HAP-1 (cell line): ENCODE measurements at regions not wholly inside any gene's neighbourhood (a gene's known extent, or its start where the extent isn't known, plus 50 kb on each side); places are given as distances from the start of the nearest gene placed in this dataset.
"Not testable (repeated sequence)": the region's sequence is repeated elsewhere in the genome, so short reads cannot be mapped to it uniquely, and the experiment has no call there.

ENCODE experiments used
- DNase-seq, 2 experiments: peaks; one replicate each; pipeline ENCODE4 v3.0.0-alpha.2; 2016 to 2020; ENCODE audit warnings: low spot score in 2 of 2
- H3K27me3 ChIP-seq: fragments of 250-450 bp; sonication (Bioruptor Pico); 2 replicates; pipeline ENCODE4 v1.5.1; 2020; ENCODE audit warnings: low read depth, mild to moderate bottlenecking, moderate library complexity
- H3K36me3 ChIP-seq: fragments of 250-450 bp; sonication (Bioruptor Pico); replicated peaks from 2 replicates; pipeline ENCODE4 v1.5.1; 2020; ENCODE audit warnings: mild to moderate bottlenecking
- H3K4me1 ChIP-seq: fragments of 250-450 bp; sonication (Bioruptor Pico); 2 replicates; pipeline ENCODE4 v1.5.1; 2020; ENCODE audit warnings: mild to moderate bottlenecking
- H3K4me3 ChIP-seq: fragments of 250-450 bp; sonication (Bioruptor Pico); 2 replicates; pipeline ENCODE4 v1.5.1; 2020; ENCODE audit warnings: mild to moderate bottlenecking, moderate library complexity
- H3K9me3 ChIP-seq: fragments of 250-450 bp; sonication (Bioruptor Pico); 2 replicates; pipeline ENCODE4 v1.5.1; 2020; ENCODE audit warnings: mild to moderate bottlenecking, moderate library complexity
- in situ Hi-C: fragments of 300-500 bp; cut with MboI; formaldehyde crosslinking; loops from 3 replicates; pipeline ENCODE4 v1.14.3; 2020; ENCODE audit warnings: low sequenced_read_pairs, inconsistent platforms, mixed read lengths

GRCh38 chr14:38931969-38932652 is 170.9 kb downstream of the SEC23A start:
- no peaks in the 10 kb centered on the region for H3K4me1 ChIP-seq
- in situ Hi-C loops: no loop called here

GRCh38 chr14:38930898-38931297 is 172.1 kb downstream of the SEC23A start:
- in situ Hi-C loops: no loop called here
- Histone ChIP-seq H3K27me3 (no peaks in the 10 kb centered on the region), H3K9me3 (no peaks in the 10 kb centered on the region)

More at GRCh38 chr14:38931969-38932652, 170.9 kb downstream of the SEC23A start:
- no peak for DNase-seq
- Histone ChIP-seq H3K4me3 (no peak overlapping the region), H3K36me3 (no peaks in the 10 kb centered on the region), H3K27me3 (no peaks in the 10 kb centered on the region), H3K9me3 (no peaks in the 10 kb centered on the region)

GRCh38 chr14:38930022-38930421 is 173.0 kb downstream of the SEC23A start:
- Histone ChIP-seq H3K36me3 (no peaks in the 10 kb centered on the region), H3K27me3 (no peaks in the 10 kb centered on the region), H3K4me1 (no peaks in the 10 kb centered on the region), H3K4me3 (no peak overlapping the region), H3K9me3 (no peaks in the 10 kb centered on the region)
- DNase-seq: no peak
- in situ Hi-C loops: no loop called here

More at GRCh38 chr14:38930898-38931297, 172.1 kb downstream of the SEC23A start:
- H3K4me1 ChIP-seq: no peaks in the 10 kb centered on the region
- H3K4me3 ChIP-seq: no peak overlapping the region
- no peak for DNase-seq
- H3K36me3 ChIP-seq: no peaks in the 10 kb centered on the region

GRCh38 chr14:38929416-38929815 is 173.6 kb downstream of the SEC23A start:
- no peak overlapping the region for H3K4me3 ChIP-seq
- H3K4me1 ChIP-seq: no peaks in the 10 kb centered on the region
- H3K27me3 ChIP-seq: no peaks in the 10 kb centered on the region
- H3K36me3 ChIP-seq: no peaks in the 10 kb centered on the region
- DNase-seq: no peak
- in situ Hi-C loops: no loop called here
- H3K9me3 ChIP-seq: no peaks in the 10 kb centered on the region

- H3K36me3 ChIP-seq, H3K27me3 ChIP-seq, H3K9me3 ChIP-seq, H3K4me1 ChIP-seq, H3K4me3 ChIP-seq, in situ Hi-C loops, DNase-seq: not testable (repeated sequence)
Measured at GRCh38 chr14:38921893-38922292, 181.1 kb downstream of the SEC23A start.

- Histone ChIP-seq H3K4me3 (no peak overlapping the region), H3K36me3 (no peaks in the 10 kb centered on the region), H3K4me1 (no peaks in the 10 kb centered on the region), H3K9me3 (no peaks in the 10 kb centered on the region), H3K27me3 (no peaks in the 10 kb centered on the region)
- in situ Hi-C loops: no loop called here
- DNase-seq: no peak
Measured at GRCh38 chr14:38915125-38915524, 187.9 kb downstream of the SEC23A start.

- Histone ChIP-seq H3K36me3 (no peaks in the 10 kb centered on the region), H3K4me3 (no peak overlapping the region), H3K4me1 (no peaks in the 10 kb centered on the region), H3K9me3 (no peaks in the 10 kb centered on the region), H3K27me3 (no peaks in the 10 kb centered on the region)
- in situ Hi-C loops: no loop called here
- no peak for DNase-seq
Measured at GRCh38 chr14:38910092-38910491, 192.9 kb downstream of the SEC23A start.

GRCh38 chr14:38904959-38905358 is 198.1 kb downstream of the SEC23A start:
- H3K9me3 ChIP-seq: no peaks in the 10 kb centered on the region
- H3K4me1 ChIP-seq: no peaks in the 10 kb centered on the region
- DNase-seq: no peak
- H3K4me3 ChIP-seq: no peak overlapping the region
- in situ Hi-C loops: no loop called here
- H3K27me3 ChIP-seq: peaks cover 3% of the 10 kb centered on the region; the same call in 1 of the 2 replicates
- no peaks in the 10 kb centered on the region for H3K36me3 ChIP-seq

- H3K27me3 ChIP-seq: peaks cover 3% of the 10 kb centered on the region; the same call in 1 of the 2 replicates
- in situ Hi-C loops: no loop called here
- no peak overlapping the region for H3K4me3 ChIP-seq
- H3K4me1 ChIP-seq: no peaks in the 10 kb centered on the region
- no peaks in the 10 kb centered on the region for H3K9me3 ChIP-seq
- no peaks in the 10 kb centered on the region for H3K36me3 ChIP-seq
- DNase-seq: no peak
Measured at GRCh38 chr14:38901791-38902190, 201.2 kb downstream of the SEC23A start.

GRCh38 chr14:38900887-38901286 is 202.1 kb downstream of the SEC23A start:
- H3K4me3 ChIP-seq: no peak overlapping the region
- in situ Hi-C loops: no loop called here

GRCh38 chr14:38887696-38888095 is 215.3 kb downstream of the SEC23A start:
- in situ Hi-C loops: no loop called here

More at GRCh38 chr14:38900887-38901286, 202.1 kb downstream of the SEC23A start:
- peaks cover 3% of the 10 kb centered on the region; the same call in 1 of the 2 replicates for H3K27me3 ChIP-seq
- no peak for DNase-seq
- H3K9me3 ChIP-seq: no peaks in the 10 kb centered on the region
- H3K36me3 ChIP-seq: no peaks in the 10 kb centered on the region
- no peaks in the 10 kb centered on the region for H3K4me1 ChIP-seq

GRCh38 chr14:38884109-38884508 is 218.9 kb downstream of the SEC23A start:
- no peak for DNase-seq
- Histone ChIP-seq H3K4me3 (no peak overlapping the region), H3K4me1 (no peaks in the 10 kb centered on the region), H3K36me3 (no peaks in the 10 kb centered on the region), H3K9me3 (no peaks in the 10 kb centered on the region), H3K27me3 (no peaks in the 10 kb centered on the region)
- in situ Hi-C loops: no loop called here

More at GRCh38 chr14:38887696-38888095, 215.3 kb downstream of the SEC23A start:
- Histone ChIP-seq H3K9me3 (no peaks in the 10 kb centered on the region), H3K36me3 (no peaks in the 10 kb centered on the region), H3K4me1 (no peaks in the 10 kb centered on the region), H3K4me3 (no peak overlapping the region), H3K27me3 (no peaks in the 10 kb centered on the region)
- DNase-seq: no peak

- H3K4me3 ChIP-seq: no peak overlapping the region
- no peaks in the 10 kb centered on the region for H3K36me3 ChIP-seq
- no peaks in the 10 kb centered on the region for H3K9me3 ChIP-seq
- no peaks in the 10 kb centered on the region for H3K4me1 ChIP-seq
- no peak for DNase-seq
- in situ Hi-C loops: no loop called here
- H3K27me3 ChIP-seq: 0 out of 2 replicates have a peak, but pooled peaks cover 3% of the 10 kb centered on the region
Measured at GRCh38 chr14:38883127-38883526, 219.9 kb downstream of the SEC23A start.

- H3K36me3 ChIP-seq: no peaks in the 10 kb centered on the region
- DNase-seq: no peak
- H3K9me3 ChIP-seq: no peaks in the 10 kb centered on the region
- no peaks in the 10 kb centered on the region for H3K4me1 ChIP-seq
- H3K4me3 ChIP-seq: no peak overlapping the region
- 0 out of 2 replicates have a peak, but pooled peaks cover 3% of the 10 kb centered on the region for H3K27me3 ChIP-seq
- in situ Hi-C loops: no loop called here
Measured at GRCh38 chr14:38882533-38882932, 220.5 kb downstream of the SEC23A start.
